ENCODE measurements at regions not wholly inside any gene's neighbourhood (a gene's known extent, or its start where the extent isn't known, plus 50 kb on each side); places are given as distances from the start of the nearest gene placed in this dataset.

GRCh38 chr14:83129496-83129895, 1595.8 kb upstream of the SEL1L start:
- intact Hi-C loops (cut with micrococcal nuclease; ENCODE audit: unreplicated experiment) = no loop called here
- ChIA-PET POLR2A (no interaction called here), CTCF (ENCODE audit: unreplicated experiment) (no interaction called here)
- BruUV-seq (replicated peaks) = no TSS peak
- no peak overlapping the region for H2AFZ ChIP-seq (ENCODE audit: low read length)
- no peaks in the 10 kb centered on the region for H3K79me2 ChIP-seq (ENCODE audit: insufficient read depth, low read depth, low read length)
- H4K20me1 ChIP-seq (ENCODE audit: insufficient read depth, low read length) = no peaks in the 10 kb centered on the region
- H3K4me1 ChIP-seq (ENCODE audit: insufficient read depth, low read length, poor library complexity, severe bottlenecking) = no peaks in the 10 kb centered on the region
- H3K27ac ChIP-seq (ENCODE audit: low read depth, low read length, poor library complexity, severe bottlenecking) = no peak overlapping the region
- no peak for DNase-seq (ENCODE audit: low spot score)
- no peak overlapping the region for H3K4me2 ChIP-seq (ENCODE audit: low read length)
- no peak overlapping the region for H3K4me3 ChIP-seq (ENCODE audit: low read depth, low read length, poor library complexity, severe bottlenecking)
- no peak for TF ChIP-seq EZH2phosphoT487 (IDR thresholded peaks at IDR 0.05; ENCODE audit: borderline replicate concordance, low read depth, low read length)
- no peak for TF ChIP-seq CTCF (conservative IDR thresholded peaks at IDR 0.05; ENCODE audit: low read length)
- no peaks in the 10 kb centered on the region for H3K9me3 ChIP-seq (ENCODE audit: low read length)
- no peaks in the 10 kb centered on the region for H3K9me2 ChIP-seq (ENCODE audit: insufficient read depth, low read length)
- H3K36me3 ChIP-seq (ENCODE audit: insufficient read depth, low read length) = no peaks in the 10 kb centered on the region

DNA sequence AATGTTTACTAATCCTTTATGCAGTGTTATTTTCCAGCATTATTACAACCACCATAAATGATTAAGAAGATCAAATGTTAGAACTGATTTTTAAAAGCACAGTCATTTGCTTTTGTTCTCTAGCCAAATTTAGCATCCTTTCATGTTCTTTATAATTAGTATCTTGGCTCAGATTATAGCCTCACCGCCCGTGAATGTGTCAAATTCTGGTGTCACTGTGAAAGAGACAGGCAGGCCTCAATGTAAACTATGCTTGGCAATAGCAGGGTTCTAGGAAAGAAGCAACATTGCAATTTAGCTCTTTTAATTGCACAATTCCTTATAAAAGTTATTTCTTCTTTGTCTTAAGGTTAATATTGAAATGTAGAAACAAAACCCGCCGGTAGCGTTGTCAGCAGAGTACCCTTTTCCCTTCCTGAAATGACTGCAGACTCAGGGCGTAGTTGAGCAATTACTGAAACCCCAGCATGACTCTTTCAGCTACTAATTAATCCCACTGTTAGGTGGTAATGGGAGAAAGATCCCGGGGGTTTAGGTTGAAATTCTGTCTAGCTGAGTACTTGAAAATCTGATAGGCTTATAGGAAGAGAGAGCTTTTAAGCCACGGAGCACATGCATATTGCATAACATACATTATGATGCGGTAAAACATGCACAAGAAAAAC, 1600.5 kb upstream of the SEL1L start:
- TF ChIP-seq EZH2phosphoT487 (IDR thresholded peaks at IDR 0.05; ENCODE audit: borderline replicate concordance, low read depth, low read length) (no peak), CTCF (conservative IDR thresholded peaks at IDR 0.05; ENCODE audit: low read length) (no peak)
- ChIA-PET CTCF (ENCODE audit: unreplicated experiment) (no interaction called here), POLR2A (no interaction called here)
- no peaks in the 10 kb centered on the region for H3K36me3 ChIP-seq (ENCODE audit: insufficient read depth, low read length)
- no peaks in the 10 kb centered on the region for H3K9me2 ChIP-seq (ENCODE audit: insufficient read depth, low read length)
- DNase-seq (ENCODE audit: low spot score) = no peak
- H3K9me3 ChIP-seq (ENCODE audit: low read length) = no peaks in the 10 kb centered on the region
- no peak overlapping the region for H3K27ac ChIP-seq (ENCODE audit: low read depth, low read length, poor library complexity, severe bottlenecking)
- no peak overlapping the region for H3K4me3 ChIP-seq (ENCODE audit: low read depth, low read length, poor library complexity, severe bottlenecking)
- no TSS peak for BruUV-seq (replicated peaks)
- no peaks in the 10 kb centered on the region for H3K4me1 ChIP-seq (ENCODE audit: insufficient read depth, low read length, poor library complexity, severe bottlenecking)
- intact Hi-C loops (cut with micrococcal nuclease; ENCODE audit: unreplicated experiment) = no loop called here
- H3K79me2 ChIP-seq (ENCODE audit: insufficient read depth, low read depth, low read length) = no peaks in the 10 kb centered on the region
- H4K20me1 ChIP-seq (ENCODE audit: insufficient read depth, low read length) = no peaks in the 10 kb centered on the region
- no peak overlapping the region for H2AFZ ChIP-seq (ENCODE audit: low read length)
- no peak overlapping the region for H3K4me2 ChIP-seq (ENCODE audit: low read length)

- DNase-seq (ENCODE audit: low spot score) = no peak
These were observed 1607.1 kb upstream of the SEL1L start for GRCh38 chr14:83140756-83141155.

More at GRCh38 chr14:83140756-83141155, 1607.1 kb upstream of the SEL1L start:
- Histone ChIP-seq H3K9me2 (ENCODE audit: insufficient read depth, low read length) (no peaks in the 10 kb centered on the region), H3K36me3 (ENCODE audit: insufficient read depth, low read length) (no peaks in the 10 kb centered on the region), H3K27ac (ENCODE audit: low read depth, low read length, poor library complexity, severe bottlenecking) (no peak overlapping the region), H3K79me2 (ENCODE audit: insufficient read depth, low read depth, low read length) (no peaks in the 10 kb centered on the region), H3K4me3 (ENCODE audit: low read depth, low read length, poor library complexity, severe bottlenecking) (no peak overlapping the region), H4K20me1 (ENCODE audit: insufficient read depth, low read length) (no peaks in the 10 kb centered on the region), H3K4me1 (ENCODE audit: insufficient read depth, low read length, poor library complexity, severe bottlenecking) (no peaks in the 10 kb centered on the region), H3K9me3 (ENCODE audit: low read length) (no peaks in the 10 kb centered on the region), H3K4me2 (ENCODE audit: low read length) (no peak overlapping the region), H2AFZ (ENCODE audit: low read length) (no peak overlapping the region)
- intact Hi-C loops (cut with micrococcal nuclease; ENCODE audit: unreplicated experiment) = no loop called here
- ChIA-PET POLR2A (interaction anchor here (1.1 kb wide), 1 partner anchor 890 kb away, joined by 3 read pairs; no protein-coding TSS in a partner anchor), CTCF (ENCODE audit: unreplicated experiment) (no interaction called here)
- TF ChIP-seq EZH2phosphoT487 (IDR thresholded peaks at IDR 0.05; ENCODE audit: borderline replicate concordance, low read depth, low read length) (no peak), CTCF (conservative IDR thresholded peaks at IDR 0.05; ENCODE audit: low read length) (no peak)
- BruUV-seq (replicated peaks) = no TSS peak

Data from OCI-LY7 (cell line).